ENCODE measurements at regions not wholly inside any gene's neighbourhood (a gene's known extent, or its start where the extent isn't known, plus 50 kb on each side); places are given as distances from the start of the nearest gene placed in this dataset.

DNA sequence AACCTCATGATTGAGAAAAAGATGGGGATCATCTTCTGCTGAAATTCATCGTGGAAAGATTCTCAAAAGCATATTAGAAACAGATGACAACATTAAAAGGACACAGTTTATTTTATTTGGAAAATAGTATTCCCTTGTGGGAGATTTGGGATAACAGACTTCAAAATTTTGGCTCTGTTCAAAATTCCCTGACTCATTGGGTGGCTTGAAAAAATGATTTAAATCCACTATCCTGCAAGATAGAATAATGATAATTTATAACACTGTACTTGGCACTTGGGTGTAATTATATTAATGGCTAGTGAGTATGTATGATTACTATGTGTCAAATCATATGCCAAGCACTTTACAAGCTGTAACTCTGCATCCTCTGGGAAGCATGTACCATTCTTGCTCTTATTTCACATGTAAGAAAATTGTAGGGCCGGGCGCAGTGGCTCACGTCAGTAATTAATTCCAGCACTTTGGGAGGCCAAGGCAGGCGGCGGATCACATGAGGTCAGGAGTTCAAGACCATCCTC, 128.8 kb downstream of the LMNTD1 start:
- no peak for ATAC-seq (ENCODE audit: low read depth)
- H3K4me3 ChIP-seq (ENCODE audit: severe bottlenecking): no peak overlapping the region
- no peaks in the 10 kb centered on the region for H3K4me1 ChIP-seq (ENCODE audit: insufficient read depth, poor library complexity, severe bottlenecking)

DNA sequence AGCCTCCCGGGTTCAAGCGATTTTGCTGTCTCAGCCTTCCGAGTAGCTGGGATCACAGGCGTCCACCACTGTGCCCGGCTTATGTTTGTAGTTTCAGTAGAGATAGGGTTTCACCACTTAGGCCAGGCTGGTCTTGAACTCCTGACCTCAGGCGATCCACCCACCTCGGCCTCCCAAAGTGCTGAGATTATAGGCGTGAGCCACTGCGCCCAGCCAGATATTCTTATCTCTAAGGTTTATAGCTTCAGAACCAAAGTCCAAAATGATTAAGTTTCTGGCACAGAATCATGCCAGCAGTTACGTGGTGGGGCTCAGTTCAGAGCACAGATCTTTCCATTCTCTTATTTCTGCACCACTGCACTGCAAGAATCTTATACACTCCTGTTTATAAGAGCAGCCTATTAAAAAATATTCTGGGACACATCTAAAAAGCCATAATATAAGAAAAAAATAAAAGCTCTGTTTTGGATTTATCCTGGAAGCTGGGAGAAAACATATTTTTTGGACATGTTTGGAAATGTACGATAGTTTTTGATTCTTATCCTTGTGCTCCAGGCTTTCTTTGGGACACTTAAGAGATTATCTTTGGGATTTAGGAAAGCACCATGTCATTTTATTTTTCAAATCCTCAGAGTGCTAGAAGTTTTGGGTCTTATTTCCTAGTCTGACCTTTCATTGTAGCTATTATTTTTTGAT, 129.6 kb downstream of the LMNTD1 start:
- DNase-seq (ENCODE audit: low spot score): no peak
- H3K9me3 ChIP-seq (ENCODE audit: severe bottlenecking): no peaks in the 10 kb centered on the region
- no peaks in the 10 kb centered on the region for H3K4me1 ChIP-seq (ENCODE audit: insufficient read depth, poor library complexity, severe bottlenecking)
- TF ChIP-seq, protein P1, sequence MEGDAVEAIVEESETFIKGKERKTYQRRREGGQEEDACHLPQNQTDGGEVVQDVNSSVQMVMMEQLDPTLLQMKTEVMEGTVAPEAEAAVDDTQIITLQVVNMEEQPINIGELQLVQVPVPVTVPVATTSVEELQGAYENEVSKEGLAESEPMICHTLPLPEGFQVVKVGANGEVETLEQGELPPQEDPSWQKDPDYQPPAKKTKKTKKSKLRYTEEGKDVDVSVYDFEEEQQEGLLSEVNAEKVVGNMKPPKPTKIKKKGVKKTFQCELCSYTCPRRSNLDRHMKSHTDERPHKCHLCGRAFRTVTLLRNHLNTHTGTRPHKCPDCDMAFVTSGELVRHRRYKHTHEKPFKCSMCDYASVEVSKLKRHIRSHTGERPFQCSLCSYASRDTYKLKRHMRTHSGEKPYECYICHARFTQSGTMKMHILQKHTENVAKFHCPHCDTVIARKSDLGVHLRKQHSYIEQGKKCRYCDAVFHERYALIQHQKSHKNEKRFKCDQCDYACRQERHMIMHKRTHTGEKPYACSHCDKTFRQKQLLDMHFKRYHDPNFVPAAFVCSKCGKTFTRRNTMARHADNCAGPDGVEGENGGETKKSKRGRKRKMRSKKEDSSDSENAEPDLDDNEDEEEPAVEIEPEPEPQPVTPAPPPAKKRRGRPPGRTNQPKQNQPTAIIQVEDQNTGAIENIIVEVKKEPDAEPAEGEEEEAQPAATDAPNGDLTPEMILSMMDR (IDR thresholded peaks at IDR 0.05; ENCODE audit: poor library complexity, severe bottlenecking): no peak
- ATAC-seq (ENCODE audit: low read depth): no peak
- no peak overlapping the region for H3K4me3 ChIP-seq (ENCODE audit: severe bottlenecking)
- no peak overlapping the region for H3K27ac ChIP-seq (ENCODE audit: poor library complexity, severe bottlenecking)
- H3K27me3 ChIP-seq (ENCODE audit: insufficient read depth, poor library complexity, severe bottlenecking): no peaks in the 10 kb centered on the region
- H3K36me3 ChIP-seq (ENCODE audit: low read depth): no peaks in the 10 kb centered on the region

More for the DNA sequence above, 128.8 kb downstream of the LMNTD1 start:
- TF ChIP-seq, protein P1 (IDR thresholded peaks at IDR 0.05; ENCODE audit: poor library complexity, severe bottlenecking): no peak
- Histone ChIP-seq H3K9me3 (ENCODE audit: severe bottlenecking) (no peaks in the 10 kb centered on the region), H3K36me3 (ENCODE audit: low read depth) (no peaks in the 10 kb centered on the region), H3K27me3 (ENCODE audit: insufficient read depth, poor library complexity, severe bottlenecking) (no peaks in the 10 kb centered on the region), H3K27ac (ENCODE audit: poor library complexity, severe bottlenecking) (no peak overlapping the region)
- DNase-seq (ENCODE audit: low spot score): no peak

DNA sequence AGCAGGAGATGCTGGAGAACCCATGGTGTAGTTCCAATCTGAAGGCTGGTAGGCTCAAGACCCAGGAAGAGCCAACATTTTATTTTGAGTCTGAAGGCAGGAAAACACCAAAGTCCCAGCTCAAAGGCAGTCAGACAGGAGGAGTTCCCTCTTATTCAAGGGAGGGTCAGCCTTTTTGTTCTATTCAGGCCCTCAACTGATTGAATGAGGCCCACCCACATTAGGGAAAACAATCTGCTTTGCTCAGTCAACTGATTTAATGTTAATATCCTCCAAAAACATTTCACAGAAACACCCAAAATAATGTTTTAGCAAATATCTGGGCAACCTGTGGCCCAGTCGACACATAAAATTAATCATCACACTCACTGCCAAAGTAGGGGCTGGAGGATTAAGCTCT, 130.8 kb downstream of the LMNTD1 start:
- Histone ChIP-seq H3K27ac (ENCODE audit: poor library complexity, severe bottlenecking) (no peak overlapping the region), H3K36me3 (ENCODE audit: low read depth) (no peaks in the 10 kb centered on the region), H3K4me1 (ENCODE audit: insufficient read depth, poor library complexity, severe bottlenecking) (no peaks in the 10 kb centered on the region), H3K9me3 (ENCODE audit: severe bottlenecking) (no peaks in the 10 kb centered on the region), H3K4me3 (ENCODE audit: severe bottlenecking) (no peak overlapping the region), H3K27me3 (ENCODE audit: insufficient read depth, poor library complexity, severe bottlenecking) (no peaks in the 10 kb centered on the region)
- DNase-seq (ENCODE audit: low spot score): no peak
- no peak for ATAC-seq (ENCODE audit: low read depth)
- TF ChIP-seq, protein P1 (IDR thresholded peaks at IDR 0.05; ENCODE audit: poor library complexity, severe bottlenecking): no peak

DNA sequence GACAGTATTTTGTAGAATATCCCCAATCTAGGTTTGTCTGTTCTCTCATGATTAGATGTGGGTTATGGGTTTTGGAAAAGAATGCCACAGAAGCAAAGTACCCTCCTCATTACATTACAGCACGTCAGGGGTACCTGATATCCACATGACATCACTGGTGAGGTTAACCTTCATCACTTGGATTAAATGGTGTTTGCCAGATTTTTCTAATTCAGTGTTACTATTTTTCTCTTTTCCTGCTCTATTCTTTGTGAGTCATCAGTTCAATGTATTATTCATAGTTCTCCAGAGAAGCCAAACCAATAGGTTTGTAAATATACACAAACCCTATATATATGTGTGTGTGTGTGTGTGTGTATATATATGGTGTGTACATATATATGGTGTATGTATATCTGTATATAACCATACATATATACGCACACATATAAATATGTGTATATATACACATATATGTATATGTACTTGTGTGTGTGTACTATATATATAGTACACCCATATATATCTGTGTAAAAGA, 131.4 kb downstream of the LMNTD1 start:
- no peaks in the 10 kb centered on the region for H3K36me3 ChIP-seq (ENCODE audit: low read depth)
- no peaks in the 10 kb centered on the region for H3K27me3 ChIP-seq (ENCODE audit: insufficient read depth, poor library complexity, severe bottlenecking)
- H3K9me3 ChIP-seq (ENCODE audit: severe bottlenecking): no peaks in the 10 kb centered on the region
- no peaks in the 10 kb centered on the region for H3K4me1 ChIP-seq (ENCODE audit: insufficient read depth, poor library complexity, severe bottlenecking)
- H3K27ac ChIP-seq (ENCODE audit: poor library complexity, severe bottlenecking): no peak overlapping the region
- no peak for DNase-seq (ENCODE audit: low spot score)
- no peak for ATAC-seq (ENCODE audit: low read depth)
- TF ChIP-seq, protein P1 (IDR thresholded peaks at IDR 0.05; ENCODE audit: poor library complexity, severe bottlenecking): no peak
- H3K4me3 ChIP-seq (ENCODE audit: severe bottlenecking): no peak overlapping the region

DNA sequence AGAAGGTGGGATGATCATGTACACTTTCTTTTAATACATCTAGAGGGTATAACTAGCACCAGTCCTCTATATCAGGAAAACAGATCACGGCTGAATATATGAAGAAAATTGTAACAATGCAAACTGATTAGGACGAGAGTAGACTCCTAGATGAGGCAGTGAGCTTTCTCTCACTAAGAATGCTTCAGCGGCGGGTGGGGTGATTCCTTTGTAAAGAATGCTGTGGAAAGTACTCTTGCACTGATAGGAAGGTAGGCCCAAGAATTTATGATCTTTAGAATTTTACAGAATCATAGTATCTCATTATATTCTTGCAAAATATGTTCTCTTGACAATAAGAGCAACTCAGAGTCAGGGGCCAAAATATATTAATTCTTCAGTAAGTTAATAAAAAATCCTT, 133.0 kb downstream of the LMNTD1 start:
- TF ChIP-seq, protein P1 (IDR thresholded peaks at IDR 0.05; ENCODE audit: poor library complexity, severe bottlenecking): no peak
- Histone ChIP-seq H3K27me3 (ENCODE audit: insufficient read depth, poor library complexity, severe bottlenecking) (no peaks in the 10 kb centered on the region), H3K4me3 (ENCODE audit: severe bottlenecking) (no peak overlapping the region), H3K27ac (ENCODE audit: poor library complexity, severe bottlenecking) (no peak overlapping the region), H3K36me3 (ENCODE audit: low read depth) (no peaks in the 10 kb centered on the region), H3K4me1 (ENCODE audit: insufficient read depth, poor library complexity, severe bottlenecking) (no peaks in the 10 kb centered on the region), H3K9me3 (ENCODE audit: severe bottlenecking) (no peaks in the 10 kb centered on the region)
- DNase-seq (ENCODE audit: low spot score) (no peak), ATAC-seq (ENCODE audit: low read depth) (no peak)

Data from RWPE2 (cell line).